Suprapubic skin (tissue), 4 donors: ENCODE measurements at regions not wholly inside any gene's neighbourhood (a gene's known extent, or its start where the extent isn't known, plus 50 kb on each side); places are given as distances from the start of the nearest gene placed in this dataset.

Experiments used
- DNase-seq, 2 donors: peaks; one replicate each; pipeline ENCODE4 v3.0.0-alpha.2; 2019; ENCODE audit warnings: low spot score in 2 of 2
- H3K27ac ChIP-seq: fragments of 200-600 bp; sonication (generic); one replicate; pipeline ENCODE4 v1.5.1; 2019
- H3K27me3 ChIP-seq: fragments of 200-600 bp; sonication (generic); one replicate; pipeline ENCODE4 v1.5.1; 2019
- H3K36me3 ChIP-seq: fragments of 200-600 bp; sonication (generic); one replicate; pipeline ENCODE4 v1.5.1; 2019
- H3K4me1 ChIP-seq: fragments of 200-600 bp; sonication (generic); one replicate; pipeline ENCODE4 v1.5.1; 2019
- H3K4me3 ChIP-seq: fragments of 200-600 bp; sonication (generic); one replicate; pipeline ENCODE4 v1.5.1; 2019; ENCODE audit warnings: mild to moderate bottlenecking
- H3K9me3 ChIP-seq: fragments of 200-600 bp; sonication (generic); one replicate; pipeline ENCODE4 v1.5.1; 2019
- EP300 ChIP-seq: sonication (generic); formaldehyde crosslinking; IDR thresholded peaks from one replicate; pipeline ENCODE4 v1.6.1; 2017; ENCODE audit warnings: antibody characterized with exemption
- POLR2A ChIP-seq, 2 donors: fragments of 450-650 bp; IDR thresholded peaks; one replicate each; pipeline ENCODE4 v1.6.1; 2017; ENCODE audit warnings: antibody characterized with exemption in 2 of 2, mild to moderate bottlenecking in 2 of 2, moderate library complexity in 2 of 2
- POLR2AphosphoS5 ChIP-seq, 3 donors: sonication (generic); formaldehyde crosslinking; IDR thresholded peaks; one replicate each; pipeline ENCODE4 v1.6.1; 2017; ENCODE audit warnings: antibody characterized with exemption in 3 of 3
- WGBS: methylation state at CpG from one replicate; pipeline ENCODE4 v1.1.5; 2018; 5-methylcytosine and 5-hydroxymethylcytosine counted together
- TF ChIP-seq, protein P1 (sequence below), 2 donors: fragments of 200-600 bp in 1 of 2; fragments of 450-650 bp in 1 of 2; sonication (generic) in 1 of 2; IDR thresholded peaks; one replicate each; pipeline ENCODE4 v1.5.1; 2016 to 2019; ENCODE audit warnings: antibody characterized with exemption in 2 of 2, mild to moderate bottlenecking in 1 of 2, moderate library complexity in 1 of 2

DNA sequence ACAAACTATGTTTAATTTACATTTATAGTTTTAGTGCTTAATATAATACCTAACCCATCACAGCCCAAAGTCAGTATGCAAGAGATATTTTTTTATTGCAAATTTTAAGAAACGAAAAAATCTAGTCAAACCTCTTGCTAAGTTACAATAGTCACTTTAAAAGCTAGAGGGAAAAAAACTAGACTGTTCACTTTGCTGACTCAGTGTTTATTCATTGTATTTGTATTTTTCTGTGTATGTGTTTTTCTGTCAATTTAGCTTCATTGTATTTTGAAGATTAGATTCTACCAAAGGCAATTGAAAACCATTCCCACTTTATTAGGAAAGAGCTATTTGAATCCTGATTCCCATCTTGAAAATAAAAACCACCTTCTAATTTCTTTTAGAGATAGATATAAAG is 891.5 kb downstream of the SLC16A7 start:
- DNase-seq = no peak
- WGBS = 68% methylated on average over 1 of the region's 1 CpG
- no peak overlapping the region for H3K4me3 ChIP-seq
- no peaks in the 10 kb centered on the region for H3K9me3 ChIP-seq
- H3K27ac ChIP-seq = no peak overlapping the region
- H3K36me3 ChIP-seq = no peaks in the 10 kb centered on the region
- H3K4me1 ChIP-seq = no peaks in the 10 kb centered on the region
- TF ChIP-seq EP300 (no peak), POLR2AphosphoS5 (IDR thresholded peaks at IDR 0.05) (no peak)
- TF ChIP-seq, protein P1, sequence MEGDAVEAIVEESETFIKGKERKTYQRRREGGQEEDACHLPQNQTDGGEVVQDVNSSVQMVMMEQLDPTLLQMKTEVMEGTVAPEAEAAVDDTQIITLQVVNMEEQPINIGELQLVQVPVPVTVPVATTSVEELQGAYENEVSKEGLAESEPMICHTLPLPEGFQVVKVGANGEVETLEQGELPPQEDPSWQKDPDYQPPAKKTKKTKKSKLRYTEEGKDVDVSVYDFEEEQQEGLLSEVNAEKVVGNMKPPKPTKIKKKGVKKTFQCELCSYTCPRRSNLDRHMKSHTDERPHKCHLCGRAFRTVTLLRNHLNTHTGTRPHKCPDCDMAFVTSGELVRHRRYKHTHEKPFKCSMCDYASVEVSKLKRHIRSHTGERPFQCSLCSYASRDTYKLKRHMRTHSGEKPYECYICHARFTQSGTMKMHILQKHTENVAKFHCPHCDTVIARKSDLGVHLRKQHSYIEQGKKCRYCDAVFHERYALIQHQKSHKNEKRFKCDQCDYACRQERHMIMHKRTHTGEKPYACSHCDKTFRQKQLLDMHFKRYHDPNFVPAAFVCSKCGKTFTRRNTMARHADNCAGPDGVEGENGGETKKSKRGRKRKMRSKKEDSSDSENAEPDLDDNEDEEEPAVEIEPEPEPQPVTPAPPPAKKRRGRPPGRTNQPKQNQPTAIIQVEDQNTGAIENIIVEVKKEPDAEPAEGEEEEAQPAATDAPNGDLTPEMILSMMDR (IDR thresholded peaks at IDR 0.05) = no peak
- H3K27me3 ChIP-seq = no peaks in the 10 kb centered on the region

DNA sequence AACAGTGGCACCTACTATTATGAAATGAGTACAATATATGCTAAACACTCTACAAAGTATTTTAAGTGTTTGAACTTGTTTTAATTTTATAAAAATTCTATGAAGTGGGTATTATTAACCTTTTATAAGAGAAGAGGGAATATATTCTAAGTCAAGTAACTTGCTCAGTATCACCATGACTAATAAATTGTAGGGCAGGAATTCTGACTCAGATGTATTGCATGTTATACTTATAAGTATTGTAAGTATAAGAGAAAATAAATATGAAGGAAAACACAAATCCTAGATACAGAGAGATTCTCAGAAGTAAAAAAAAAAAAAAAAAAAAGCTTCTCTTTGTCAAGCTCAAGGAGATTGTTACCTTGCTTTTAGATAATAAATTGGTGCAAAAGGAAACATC is 893.2 kb downstream of the SLC16A7 start:
- Histone ChIP-seq H3K4me1 (no peaks in the 10 kb centered on the region), H3K27ac (no peak overlapping the region), H3K27me3 (no peaks in the 10 kb centered on the region), H3K4me3 (no peak overlapping the region), H3K9me3 (no peaks in the 10 kb centered on the region), H3K36me3 (no peaks in the 10 kb centered on the region)
- no peak for DNase-seq
- TF ChIP-seq EP300 = no peak
- no peak for TF ChIP-seq POLR2AphosphoS5 (IDR thresholded peaks at IDR 0.05)
- TF ChIP-seq POLR2A (IDR thresholded peaks at IDR 0.05) = no peak
- TF ChIP-seq, protein P1 (IDR thresholded peaks at IDR 0.05) = no peak

DNA sequence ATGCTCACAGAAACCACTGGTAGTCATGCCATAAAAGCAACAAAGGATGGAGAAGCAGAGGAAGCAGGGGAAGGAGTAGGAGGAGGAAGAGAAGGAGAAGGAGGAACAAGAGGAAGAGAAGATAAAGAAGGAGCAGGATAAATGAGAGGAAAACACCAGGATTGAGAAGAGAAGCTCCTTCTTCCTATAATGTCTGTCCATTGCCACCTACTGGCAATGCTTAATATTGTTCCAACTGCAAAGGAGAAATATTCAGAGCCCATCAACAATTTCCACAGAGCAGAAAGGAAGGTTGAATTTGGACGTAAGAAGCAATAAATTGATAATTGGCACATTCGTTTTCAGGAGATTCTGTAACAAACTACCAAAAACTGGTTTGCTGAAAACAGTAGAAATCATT is 898.4 kb downstream of the SLC16A7 start:
- Histone ChIP-seq H3K36me3 (no peaks in the 10 kb centered on the region), H3K9me3 (no peaks in the 10 kb centered on the region), H3K4me3 (no peak overlapping the region), H3K27me3 (no peaks in the 10 kb centered on the region), H3K4me1 (no peaks in the 10 kb centered on the region), H3K27ac (no peak overlapping the region)
- 7% methylated on average over 2 of the region's 2 CpGs for WGBS
- DNase-seq = no peak
- TF ChIP-seq, protein P1 (IDR thresholded peaks at IDR 0.05) = peak in 1 of 2 donors; percentile 12
- no peak for TF ChIP-seq EP300

DNA sequence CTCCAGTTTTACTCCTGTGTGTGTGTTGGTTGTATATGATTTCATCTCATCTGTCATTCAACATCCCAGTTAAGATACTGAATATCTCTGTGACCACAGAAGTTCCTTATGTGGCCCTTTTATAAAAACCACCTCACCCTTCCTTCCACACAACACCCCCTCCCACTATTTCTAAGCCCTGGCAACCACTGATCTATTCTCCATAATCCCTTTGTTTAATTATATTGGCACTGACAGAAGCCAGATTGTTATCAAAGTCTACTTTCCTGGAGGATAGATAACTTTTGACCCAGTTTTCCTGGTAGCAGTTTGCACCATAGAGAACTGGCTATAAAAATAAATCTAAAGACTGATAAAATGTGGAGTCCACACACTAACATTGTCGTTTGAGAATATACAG is 902.8 kb downstream of the SLC16A7 start:
- Histone ChIP-seq H3K36me3 (no peaks in the 10 kb centered on the region), H3K27me3 (no peaks in the 10 kb centered on the region), H3K4me1 (no peaks in the 10 kb centered on the region), H3K4me3 (no peak overlapping the region), H3K27ac (no peak overlapping the region), H3K9me3 (no peaks in the 10 kb centered on the region)
- no peak for DNase-seq
- WGBS = 28% methylated on average over 1 of the region's 1 CpG
- no peak for TF ChIP-seq POLR2AphosphoS5 (IDR thresholded peaks at IDR 0.05)

DNA sequence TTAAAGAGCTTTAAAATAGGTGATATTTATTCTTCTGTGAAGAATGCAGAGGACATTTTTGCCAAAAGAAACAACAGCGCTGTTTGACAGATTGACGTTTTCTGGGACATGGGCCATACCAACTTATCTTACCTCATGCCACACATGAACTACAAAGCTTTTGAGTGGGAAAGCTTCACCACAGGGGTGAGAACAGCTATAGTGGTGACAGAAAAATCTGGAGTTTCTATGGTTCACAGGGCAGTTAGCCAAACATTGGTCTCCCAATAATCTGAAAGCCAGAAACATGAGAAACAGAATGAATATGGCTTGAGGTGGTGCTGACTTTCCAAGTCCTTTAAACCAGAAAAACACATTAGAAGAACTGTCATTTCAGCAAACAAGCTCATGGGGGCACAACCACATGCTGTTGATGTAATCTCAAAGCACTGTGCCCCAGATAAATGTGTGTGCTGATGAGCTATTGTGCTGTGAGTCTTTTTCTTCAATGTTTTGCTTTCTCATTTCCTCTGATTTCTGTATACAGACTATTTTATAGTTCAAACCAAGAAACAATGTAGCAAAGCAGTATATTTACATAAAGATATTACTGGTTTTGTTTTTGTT is 905.4 kb downstream of the SLC16A7 start:
- 66% methylated on average over 2 of the region's 2 CpGs for WGBS
- Histone ChIP-seq H3K4me1 (no peaks in the 10 kb centered on the region), H3K9me3 (no peaks in the 10 kb centered on the region), H3K36me3 (no peaks in the 10 kb centered on the region), H3K27me3 (no peaks in the 10 kb centered on the region), H3K27ac (no peak overlapping the region), H3K4me3 (no peak overlapping the region)
- no peak for TF ChIP-seq EP300
- TF ChIP-seq, protein P1 (IDR thresholded peaks at IDR 0.05) = no peak
- TF ChIP-seq POLR2AphosphoS5 (IDR thresholded peaks at IDR 0.05) = no peak
- TF ChIP-seq POLR2A (IDR thresholded peaks at IDR 0.05) = no peak
- DNase-seq = no peak
